GM20000 (cell line): ENCODE measurements at regions not wholly inside any gene's neighbourhood (a gene's known extent, or its start where the extent isn't known, plus 50 kb on each side); places are given as distances from the start of the nearest gene placed in this dataset.
A peak's percentile ranks its signal among the peaks of the same experiment; 100 is the strongest.

Source experiments
- DNase-seq: peaks from one replicate; pipeline ENCODE4 v3.0.0; 2012; ENCODE audit warnings: low spot score
- CTCF ChIP-seq: IDR thresholded peaks from 2 replicates; pipeline ENCODE4 v1.5.1; 2012; ENCODE audit warnings: mild to moderate bottlenecking, control low read depth; ENCODE audit errors: extremely low read depth, missing control alignments

DNA sequence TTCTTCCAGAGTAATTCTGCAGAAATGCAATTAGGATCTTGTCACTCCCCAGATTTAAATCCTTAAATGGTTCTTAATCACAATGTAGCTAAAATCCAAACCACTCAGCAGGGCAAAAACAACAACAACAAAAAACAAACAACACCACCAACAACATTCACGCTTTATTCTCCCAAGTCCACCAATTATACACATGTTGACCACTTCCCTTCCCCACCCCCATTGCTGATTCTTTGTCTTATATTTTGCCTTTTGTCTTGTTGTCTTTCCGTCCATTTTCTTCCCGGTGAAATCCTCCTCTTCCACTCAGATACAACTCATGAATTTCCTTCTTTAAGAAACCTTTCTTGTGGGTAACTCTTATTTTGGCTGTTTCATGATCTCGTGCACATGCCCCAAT is 902.8 kb downstream of the EPHA4 start:
- no peak for TF ChIP-seq CTCF

GRCh38 chr2:220670511-220670910 is 901.6 kb downstream of the EPHA4 start:
- TF ChIP-seq CTCF, result no peak
- DNase-seq, result no peak

More for the DNA sequence above, 902.8 kb downstream of the EPHA4 start:
- no peak for DNase-seq

- no peak for TF ChIP-seq CTCF
- no peak for DNase-seq
These were observed 898.8 kb downstream of the EPHA4 start for GRCh38 chr2:220673151-220673874.

DNA sequence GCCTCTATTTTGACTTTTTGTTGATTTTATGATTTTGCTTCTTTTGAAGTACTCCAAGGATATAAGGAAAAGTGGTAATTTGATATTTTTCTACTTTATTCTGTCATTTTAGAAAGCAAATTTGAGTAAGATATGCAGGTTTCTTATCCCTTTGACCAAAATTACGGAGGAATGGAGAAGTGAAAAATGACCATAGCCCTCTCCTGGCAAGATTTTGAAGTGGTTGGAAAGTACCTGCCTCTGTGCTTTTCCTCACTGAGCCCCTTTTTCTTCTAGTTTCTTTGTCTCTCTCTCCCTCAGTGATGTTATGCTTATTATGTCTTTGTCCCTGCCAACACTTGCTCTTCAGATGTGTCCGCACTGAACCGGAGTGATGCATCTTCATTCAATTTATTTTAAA is 898.1 kb downstream of the EPHA4 start:
- no peak for TF ChIP-seq CTCF
- peak; percentile 18 for DNase-seq

GRCh38 chr2:220676695-220677094 is 895.4 kb downstream of the EPHA4 start:
- no peak for DNase-seq
- no peak for TF ChIP-seq CTCF

GRCh38 chr2:220678943-220679342 is 893.2 kb downstream of the EPHA4 start:
- DNase-seq, result no peak
- TF ChIP-seq CTCF, result no peak

DNA sequence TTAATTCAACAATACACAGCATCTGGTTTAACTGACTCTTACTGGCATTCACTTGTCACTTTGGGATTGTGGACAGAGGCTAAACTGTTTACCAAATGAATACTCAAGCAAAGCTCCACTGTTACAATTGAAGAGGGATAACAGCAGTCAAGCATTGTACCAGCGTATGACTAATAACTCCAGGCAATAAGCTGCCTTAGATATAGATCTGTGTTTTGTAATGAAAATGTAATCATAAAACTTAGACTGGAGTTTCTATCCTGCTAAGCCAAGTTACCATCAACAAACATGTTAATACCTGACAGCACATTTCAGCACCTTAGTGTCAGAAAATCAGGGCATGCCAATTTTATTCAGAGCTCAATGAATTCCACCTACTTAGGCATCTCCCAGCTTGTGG is 889.5 kb downstream of the EPHA4 start:
- no peak for TF ChIP-seq CTCF
- no peak for DNase-seq
